Panc1 (cell line): ENCODE measurements at regions not wholly inside any gene's neighbourhood (a gene's known extent, or its start where the extent isn't known, plus 50 kb on each side); places are given as distances from the start of the nearest gene placed in this dataset.

ENCODE experiments used
- ATAC-seq: fragments of 200-7000 bp; cut with Tn5 transposase; 2 replicates; pipeline ENCODE4 v1.9.1; 2020; ENCODE audit warnings: mild to moderate bottlenecking, moderate library complexity
- BruUV-seq: library from RNA; stranded (reverse); fragments of 400-500 nt; replicated peaks from 2 replicates; lab custom pipeline; 2021; lab: Mats Ljungman, UMichigan
- CTCF ChIA-PET: fragments of 300-600 bp; sonication (Branson Sonifier 250); formaldehyde crosslinking; loops from one replicate; lab custom pipeline; 2022; ENCODE audit warnings: antibody characterized with exemption; lab: Charles Lee
- POLR2A ChIA-PET: fragments of 300-600 bp; sonication (Branson Sonifier 250); formaldehyde crosslinking; loops from one replicate; lab custom pipeline; 2022; ENCODE audit warnings: antibody characterized with exemption; lab: Charles Lee
- DNase-seq: peaks from one replicate; pipeline ENCODE4 v3.0.0-alpha.2; 2010; ENCODE audit warnings: low read depth, low spot score
- H3K27ac ChIP-seq: 2 replicates; pipeline ENCODE4 v1.5.1; 2011; ENCODE audit warnings: mild to moderate bottlenecking, low read length, inconsistent platforms
- H3K27me3 ChIP-seq: fragments of 200-500 bp; sonication (Bioruptor generic); 2 replicates; pipeline ENCODE4 v1.6.0; 2014; ENCODE audit warnings: low read length, inconsistent platforms; ENCODE audit not compliant: control insufficient read depth, insufficient read depth
- H3K36me3 ChIP-seq: fragments of 200-500 bp; sonication (Bioruptor generic); 2 replicates; pipeline ENCODE4 v1.5.1; 2014; ENCODE audit warnings: inconsistent platforms, mild to moderate bottlenecking, low read length, moderate library complexity; ENCODE audit not compliant: control insufficient read depth, insufficient read depth
- H3K4me1 ChIP-seq: 2 replicates; pipeline ENCODE4 v1.5.1; 2011; ENCODE audit warnings: inconsistent platforms, mild to moderate bottlenecking, low read length, moderate library complexity; ENCODE audit not compliant: control insufficient read depth, insufficient read depth
- H3K4me3 ChIP-seq, 2 experiments: 2 replicates each; pipeline ENCODE4 v1.5.1; 2011 to 2012; ENCODE audit warnings: low read depth in 2 of 2, low read length in 2 of 2, mild to moderate bottlenecking in 2 of 2, inconsistent platforms in 1 of 2, moderate library complexity in 1 of 2
- H3K9me3 ChIP-seq: fragments of 200-500 bp; sonication (Bioruptor generic); 2 replicates; pipeline ENCODE4 v1.5.1; 2014; ENCODE audit warnings: low read depth, mild to moderate bottlenecking, inconsistent platforms, low read length, moderate library complexity; ENCODE audit not compliant: control insufficient read depth, insufficient read depth
- POLR2AphosphoS5 ChIP-seq: IDR thresholded peaks from 2 replicates; pipeline ENCODE4 v1.6.1; 2012; ENCODE audit warnings: mild to moderate bottlenecking, low read depth, low read length, moderate library complexity
- SIN3A ChIP-seq: IDR thresholded peaks from 2 replicates; pipeline ENCODE4 v1.6.1; 2012; ENCODE audit warnings: low read depth, mild to moderate bottlenecking, low read length, moderate library complexity, borderline replicate concordance; ENCODE audit not compliant: insufficient read depth
- TCF7L2 ChIP-seq: IDR thresholded peaks from 2 replicates; pipeline ENCODE4 v1.6.1; 2011; ENCODE audit warnings: mild to moderate bottlenecking, low read depth, low read length, inconsistent platforms
- in situ Hi-C: cut with HindIII; loops from 2 replicates; pipeline ENCODE4 v1.10.0; 2016; ENCODE audit warnings: low sequenced_read_pairs, low pct_unique_long_range_greater_than_20kb
- intact Hi-C: fragments of 100-400 bp; cut with micrococcal nuclease; formaldehyde crosslinking; loops from one replicate; pipeline ENCODE4 v1.10.0; 2022; ENCODE audit not compliant: unreplicated experiment
- TF ChIP-seq, protein P1 (sequence below): fragments of 450-650 bp; IDR thresholded peaks from 2 replicates; pipeline ENCODE4 v1.5.1; 2017; ENCODE audit warnings: mild to moderate bottlenecking
- TF ChIP-seq, protein P2 (sequence below), 2 experiments: IDR thresholded peaks; 2 replicates each; pipeline ENCODE4 v1.6.1; 2011 to 2012; ENCODE audit warnings: low read depth in 2 of 2, control low read depth in 1 of 2, low read length in 1 of 2, mild to moderate bottlenecking in 1 of 2, moderate library complexity in 1 of 2; ENCODE audit not compliant: insufficient read depth in 1 of 2

DNA sequence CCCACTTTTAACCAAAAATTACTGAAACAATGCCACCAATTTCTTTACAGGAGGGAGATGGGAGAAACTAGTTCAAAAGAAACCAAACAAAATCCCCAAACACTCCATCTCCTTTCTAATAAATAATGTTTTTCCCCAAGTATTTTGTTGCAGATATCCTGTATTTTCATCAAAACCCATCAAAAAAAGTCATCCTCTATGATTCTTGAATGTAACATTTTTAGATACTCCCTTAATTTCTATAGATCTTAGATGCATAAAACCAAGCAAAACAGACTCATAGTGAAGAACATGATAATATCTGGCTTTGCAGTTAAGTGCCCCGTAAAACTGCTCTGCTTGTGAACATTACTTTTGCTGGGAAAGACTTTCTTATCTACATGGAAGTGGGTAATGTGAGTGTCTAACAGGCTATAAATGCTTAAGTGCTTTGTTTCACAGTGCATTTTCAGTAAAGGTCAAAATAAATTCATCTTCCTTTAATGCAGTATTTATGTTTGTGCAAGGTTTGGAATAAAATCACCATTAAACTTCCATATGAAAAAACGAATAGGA is 77.3 kb upstream of the TBCA start:
- DNase-seq (no peak), ATAC-seq (no peak)
- H3K27ac ChIP-seq: no peak overlapping the region
- no peaks in the 10 kb centered on the region for H3K36me3 ChIP-seq
- intact Hi-C loops: no loop called here
- TF ChIP-seq SIN3A: no peak
- TF ChIP-seq POLR2AphosphoS5: no peak
- TF ChIP-seq TCF7L2: no peak
- TF ChIP-seq, protein P1, sequence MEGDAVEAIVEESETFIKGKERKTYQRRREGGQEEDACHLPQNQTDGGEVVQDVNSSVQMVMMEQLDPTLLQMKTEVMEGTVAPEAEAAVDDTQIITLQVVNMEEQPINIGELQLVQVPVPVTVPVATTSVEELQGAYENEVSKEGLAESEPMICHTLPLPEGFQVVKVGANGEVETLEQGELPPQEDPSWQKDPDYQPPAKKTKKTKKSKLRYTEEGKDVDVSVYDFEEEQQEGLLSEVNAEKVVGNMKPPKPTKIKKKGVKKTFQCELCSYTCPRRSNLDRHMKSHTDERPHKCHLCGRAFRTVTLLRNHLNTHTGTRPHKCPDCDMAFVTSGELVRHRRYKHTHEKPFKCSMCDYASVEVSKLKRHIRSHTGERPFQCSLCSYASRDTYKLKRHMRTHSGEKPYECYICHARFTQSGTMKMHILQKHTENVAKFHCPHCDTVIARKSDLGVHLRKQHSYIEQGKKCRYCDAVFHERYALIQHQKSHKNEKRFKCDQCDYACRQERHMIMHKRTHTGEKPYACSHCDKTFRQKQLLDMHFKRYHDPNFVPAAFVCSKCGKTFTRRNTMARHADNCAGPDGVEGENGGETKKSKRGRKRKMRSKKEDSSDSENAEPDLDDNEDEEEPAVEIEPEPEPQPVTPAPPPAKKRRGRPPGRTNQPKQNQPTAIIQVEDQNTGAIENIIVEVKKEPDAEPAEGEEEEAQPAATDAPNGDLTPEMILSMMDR: no peak
- TF ChIP-seq, protein P2, sequence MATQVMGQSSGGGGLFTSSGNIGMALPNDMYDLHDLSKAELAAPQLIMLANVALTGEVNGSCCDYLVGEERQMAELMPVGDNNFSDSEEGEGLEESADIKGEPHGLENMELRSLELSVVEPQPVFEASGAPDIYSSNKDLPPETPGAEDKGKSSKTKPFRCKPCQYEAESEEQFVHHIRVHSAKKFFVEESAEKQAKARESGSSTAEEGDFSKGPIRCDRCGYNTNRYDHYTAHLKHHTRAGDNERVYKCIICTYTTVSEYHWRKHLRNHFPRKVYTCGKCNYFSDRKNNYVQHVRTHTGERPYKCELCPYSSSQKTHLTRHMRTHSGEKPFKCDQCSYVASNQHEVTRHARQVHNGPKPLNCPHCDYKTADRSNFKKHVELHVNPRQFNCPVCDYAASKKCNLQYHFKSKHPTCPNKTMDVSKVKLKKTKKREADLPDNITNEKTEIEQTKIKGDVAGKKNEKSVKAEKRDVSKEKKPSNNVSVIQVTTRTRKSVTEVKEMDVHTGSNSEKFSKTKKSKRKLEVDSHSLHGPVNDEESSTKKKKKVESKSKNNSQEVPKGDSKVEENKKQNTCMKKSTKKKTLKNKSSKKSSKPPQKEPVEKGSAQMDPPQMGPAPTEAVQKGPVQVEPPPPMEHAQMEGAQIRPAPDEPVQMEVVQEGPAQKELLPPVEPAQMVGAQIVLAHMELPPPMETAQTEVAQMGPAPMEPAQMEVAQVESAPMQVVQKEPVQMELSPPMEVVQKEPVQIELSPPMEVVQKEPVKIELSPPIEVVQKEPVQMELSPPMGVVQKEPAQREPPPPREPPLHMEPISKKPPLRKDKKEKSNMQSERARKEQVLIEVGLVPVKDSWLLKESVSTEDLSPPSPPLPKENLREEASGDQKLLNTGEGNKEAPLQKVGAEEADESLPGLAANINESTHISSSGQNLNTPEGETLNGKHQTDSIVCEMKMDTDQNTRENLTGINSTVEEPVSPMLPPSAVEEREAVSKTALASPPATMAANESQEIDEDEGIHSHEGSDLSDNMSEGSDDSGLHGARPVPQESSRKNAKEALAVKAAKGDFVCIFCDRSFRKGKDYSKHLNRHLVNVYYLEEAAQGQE (IDR thresholded peaks at IDR 0.05; ENCODE audit: insufficient read depth in 1 of 2, low read depth in 2 of 2, low read length in 1 of 2): no peak
- H3K4me3 ChIP-seq: no peak overlapping the region
- ChIA-PET CTCF (no interaction called here), POLR2A (no interaction called here)
- H3K9me3 ChIP-seq: no peaks in the 10 kb centered on the region
- no peaks in the 10 kb centered on the region for H3K4me1 ChIP-seq
- 0 out of 2 replicates have a peak, but pooled peaks cover 2% of the 10 kb centered on the region for H3K27me3 ChIP-seq
- no TSS peak for BruUV-seq
- in situ Hi-C loops: no loop called here

DNA sequence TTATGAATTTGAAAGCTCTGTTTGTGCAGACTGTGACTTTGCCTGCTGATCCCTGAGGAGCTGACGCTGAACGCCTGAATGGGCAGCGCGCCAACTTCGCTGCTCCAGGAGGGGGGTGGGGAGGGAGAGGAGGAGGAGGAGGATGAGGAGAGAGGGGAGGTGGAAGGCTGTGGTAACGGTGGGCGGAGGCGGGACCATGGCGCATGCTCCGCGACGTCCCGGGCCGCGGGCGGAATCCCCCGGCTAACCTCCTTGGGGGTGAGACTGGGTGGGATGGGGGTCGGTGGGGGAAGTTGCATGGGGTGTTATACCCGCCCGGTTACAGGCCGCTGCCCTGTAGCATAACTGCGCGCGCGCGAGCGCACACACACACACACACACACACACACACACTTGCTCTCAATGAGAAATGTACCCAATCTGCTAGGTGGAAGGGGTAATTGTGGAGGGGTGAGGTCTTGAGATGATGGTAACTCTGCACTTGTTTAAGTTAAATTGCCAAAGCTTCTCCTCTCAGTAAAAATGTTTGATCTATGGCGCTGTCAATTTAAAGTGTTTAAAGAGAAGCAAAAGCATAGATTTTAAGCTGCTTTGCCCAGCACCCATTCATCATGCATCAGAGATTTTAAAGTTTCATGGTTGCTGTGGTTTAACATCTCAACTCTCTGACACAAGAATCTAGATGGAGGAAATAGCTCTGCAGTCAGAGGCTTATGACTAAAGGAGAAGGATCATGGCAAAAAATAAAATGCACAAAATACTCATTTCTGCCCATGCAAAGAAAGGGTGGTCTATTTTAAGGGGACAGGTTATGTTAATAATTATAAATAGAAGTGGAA is 76.6 kb upstream of the TBCA start:
- H3K36me3 ChIP-seq: no peaks in the 10 kb centered on the region
- intact Hi-C loops: no loop called here
- CTCF ChIA-PET: no interaction called here
- no peaks in the 10 kb centered on the region for H3K9me3 ChIP-seq
- H3K27me3 ChIP-seq: 0 out of 2 replicates have a peak, but pooled peaks cover 2% of the 10 kb centered on the region
- H3K4me3 ChIP-seq: peak overlapping the region in 1 of 2 experiments; percentile 14; a peak in 1 of 4 replicates
- in situ Hi-C loops: no loop called here
- POLR2A ChIA-PET: no interaction called here
- TF ChIP-seq SIN3A (no peak), POLR2AphosphoS5 (no peak), TCF7L2 (no peak)
- TF ChIP-seq, protein P2 (IDR thresholded peaks at IDR 0.05; ENCODE audit: insufficient read depth in 1 of 2, low read depth in 2 of 2, low read length in 1 of 2): no peak
- TF ChIP-seq, protein P1: no peak
- no peak for ATAC-seq
- DNase-seq: no peak
- no TSS peak for BruUV-seq
- no peaks in the 10 kb centered on the region for H3K4me1 ChIP-seq
- no peak overlapping the region for H3K27ac ChIP-seq
